ENCODE measurements at regions not wholly inside any gene's neighbourhood (a gene's known extent, or its start where the extent isn't known, plus 50 kb on each side); places are given as distances from the start of the nearest gene placed in this dataset.

GRCh38 chr2:150781142-150781541, 293.7 kb upstream of the RND3 start:
- WGBS (ENCODE audit: low lambda C conversion rate, missing lambda C conversion rate) = 62% methylated on average over 7 of the region's 7 CpGs
- Histone ChIP-seq H3K36me3 (replicated peaks; ENCODE audit: insufficient read depth, low read depth) (no peaks in the 10 kb centered on the region), H3K79me2 (no peaks in the 10 kb centered on the region), H3K4me1 (ENCODE audit: insufficient read depth) (no peaks in the 10 kb centered on the region), H3K9me3 (ENCODE audit: low read depth) (no peaks in the 10 kb centered on the region), H3K4me2 (no peak overlapping the region), H3K4me3 (no peak overlapping the region), H3K27ac (no peak overlapping the region), H2AFZ (no peak overlapping the region), H4K20me1 (ENCODE audit: insufficient read depth, poor library complexity, severe bottlenecking) (no peaks in the 10 kb centered on the region), H3K27me3 (no peaks in the 10 kb centered on the region), H3K9me2 (replicated peaks; ENCODE audit: insufficient read depth) (no peaks in the 10 kb centered on the region)
- DNase-seq (ENCODE audit: low spot score) = no peak
- no peak for TF ChIP-seq EZH2 (IDR thresholded peaks at IDR 0.05; ENCODE audit: borderline replicate concordance)
- TF ChIP-seq EZH2phosphoT487 (IDR thresholded peaks at IDR 0.05; ENCODE audit: low read depth, severe bottlenecking, unreplicated experiment) = no peak
- TF ChIP-seq, protein P1, sequence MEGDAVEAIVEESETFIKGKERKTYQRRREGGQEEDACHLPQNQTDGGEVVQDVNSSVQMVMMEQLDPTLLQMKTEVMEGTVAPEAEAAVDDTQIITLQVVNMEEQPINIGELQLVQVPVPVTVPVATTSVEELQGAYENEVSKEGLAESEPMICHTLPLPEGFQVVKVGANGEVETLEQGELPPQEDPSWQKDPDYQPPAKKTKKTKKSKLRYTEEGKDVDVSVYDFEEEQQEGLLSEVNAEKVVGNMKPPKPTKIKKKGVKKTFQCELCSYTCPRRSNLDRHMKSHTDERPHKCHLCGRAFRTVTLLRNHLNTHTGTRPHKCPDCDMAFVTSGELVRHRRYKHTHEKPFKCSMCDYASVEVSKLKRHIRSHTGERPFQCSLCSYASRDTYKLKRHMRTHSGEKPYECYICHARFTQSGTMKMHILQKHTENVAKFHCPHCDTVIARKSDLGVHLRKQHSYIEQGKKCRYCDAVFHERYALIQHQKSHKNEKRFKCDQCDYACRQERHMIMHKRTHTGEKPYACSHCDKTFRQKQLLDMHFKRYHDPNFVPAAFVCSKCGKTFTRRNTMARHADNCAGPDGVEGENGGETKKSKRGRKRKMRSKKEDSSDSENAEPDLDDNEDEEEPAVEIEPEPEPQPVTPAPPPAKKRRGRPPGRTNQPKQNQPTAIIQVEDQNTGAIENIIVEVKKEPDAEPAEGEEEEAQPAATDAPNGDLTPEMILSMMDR (IDR thresholded peaks at IDR 0.05; ENCODE audit: poor library complexity) = no peak

- TF ChIP-seq EZH2phosphoT487 (IDR thresholded peaks at IDR 0.05; ENCODE audit: low read depth, severe bottlenecking, unreplicated experiment) = no peak
- no peak for TF ChIP-seq EZH2 (IDR thresholded peaks at IDR 0.05; ENCODE audit: borderline replicate concordance)
- TF ChIP-seq, protein P1 (IDR thresholded peaks at IDR 0.05; ENCODE audit: poor library complexity) = no peak
- Histone ChIP-seq H3K4me3 (no peak overlapping the region), H3K4me2 (no peak overlapping the region), H2AFZ (no peak overlapping the region), H3K27me3 (no peaks in the 10 kb centered on the region), H3K36me3 (replicated peaks; ENCODE audit: insufficient read depth, low read depth) (no peaks in the 10 kb centered on the region), H3K9me2 (replicated peaks; ENCODE audit: insufficient read depth) (no peaks in the 10 kb centered on the region), H4K20me1 (ENCODE audit: insufficient read depth, poor library complexity, severe bottlenecking) (no peaks in the 10 kb centered on the region), H3K4me1 (ENCODE audit: insufficient read depth) (no peaks in the 10 kb centered on the region), H3K79me2 (no peaks in the 10 kb centered on the region), H3K27ac (no peak overlapping the region), H3K9me3 (ENCODE audit: low read depth) (no peaks in the 10 kb centered on the region)
- no peak for DNase-seq (ENCODE audit: low spot score)
- 30% methylated on average over 1 of the region's 1 CpG for WGBS (ENCODE audit: low lambda C conversion rate, missing lambda C conversion rate)
Observed at GRCh38 chr2:150778828-150779227, 291.4 kb upstream of the RND3 start.

GRCh38 chr2:150769421-150769820, 282.0 kb upstream of the RND3 start:
- H3K9me3 ChIP-seq (ENCODE audit: low read depth) = no peaks in the 10 kb centered on the region
- WGBS (ENCODE audit: low lambda C conversion rate, missing lambda C conversion rate) = 92% methylated on average over 1 of the region's 1 CpG
- H4K20me1 ChIP-seq (ENCODE audit: insufficient read depth, poor library complexity, severe bottlenecking) = no peaks in the 10 kb centered on the region
- H3K9me2 ChIP-seq (replicated peaks; ENCODE audit: insufficient read depth) = no peaks in the 10 kb centered on the region
- no peak for DNase-seq (ENCODE audit: low spot score)
- H3K4me3 ChIP-seq = no peak overlapping the region
- TF ChIP-seq EZH2phosphoT487 (IDR thresholded peaks at IDR 0.05; ENCODE audit: low read depth, severe bottlenecking, unreplicated experiment) = no peak
- no peak for TF ChIP-seq EZH2 (IDR thresholded peaks at IDR 0.05; ENCODE audit: borderline replicate concordance)
- TF ChIP-seq, protein P1 (IDR thresholded peaks at IDR 0.05; ENCODE audit: poor library complexity) = no peak
- H2AFZ ChIP-seq = no peak overlapping the region
- H3K4me2 ChIP-seq = no peak overlapping the region
- H3K27ac ChIP-seq = no peak overlapping the region
- no peaks in the 10 kb centered on the region for H3K4me1 ChIP-seq (ENCODE audit: insufficient read depth)
- no peaks in the 10 kb centered on the region for H3K79me2 ChIP-seq
- H3K27me3 ChIP-seq = no peaks in the 10 kb centered on the region
- no peaks in the 10 kb centered on the region for H3K36me3 ChIP-seq (replicated peaks; ENCODE audit: insufficient read depth, low read depth)
